ENCODE measurements at regions not wholly inside any gene's neighbourhood (a gene's known extent, or its start where the extent isn't known, plus 50 kb on each side); places are given as distances from the start of the nearest gene placed in this dataset.

GRCh38 chr6:164040994-164041393 lies 626.5 kb downstream of the QKI start:
- Histone ChIP-seq H3K9ac (ENCODE audit: insufficient read depth in 1 of 2, low read depth in 2 of 2, low read length in 2 of 2) (no peak overlapping the region), H3K27me3 (ENCODE audit: control insufficient read depth in 2 of 2, insufficient read depth in 2 of 2, low read length in 2 of 2) (no peaks in the 10 kb centered on the region; a peak in 1 of 5 replicates), H3K36me3 (ENCODE audit: control insufficient read depth, insufficient read depth, low read length) (no peaks in the 10 kb centered on the region), H3K27ac (ENCODE audit: extremely low read depth, low read depth, low read length) (no peak overlapping the region), H4K20me1 (replicated peaks; ENCODE audit: control insufficient read depth, insufficient read depth, low read length) (no peaks in the 10 kb centered on the region), H3K4me3 (no peak overlapping the region), H3K9me1 (ENCODE audit: control insufficient read depth, insufficient read depth, low read length) (no peaks in the 10 kb centered on the region), H3K79me2 (ENCODE audit: control insufficient read depth, insufficient read depth, low read length) (no peaks in the 10 kb centered on the region), H3K4me1 (replicated peaks in 1 of 2; ENCODE audit: control insufficient read depth in 2 of 2, insufficient read depth in 2 of 2, low read length in 2 of 2) (peaks cover 3 to 6% of the 10 kb centered on the region in 2 experiments; a peak in 3 of 5 replicates), H3K9me3 (replicated peaks; ENCODE audit: control insufficient read depth, insufficient read depth, low read depth, low read length) (no peaks in the 10 kb centered on the region), H2AFZ (ENCODE audit: low read depth, low read length) (no peak overlapping the region), H3K4me2 (ENCODE audit: insufficient read depth, low read length) (no peak overlapping the region)
- DNase-seq (ENCODE audit: extremely low read depth in 1 of 4, low spot score in 3 of 4) (no peak), FAIRE-seq (no peak), ATAC-seq (no peak)
- in situ Hi-C loops (cut with MboI) = no loop called here
- ChIA-PET POLR2A (no interaction called here), CTCF (ENCODE audit: low intra/inter-chr PET ratio) (no interaction called here)
- intact Hi-C loops (cut with micrococcal nuclease) = no loop called here
- WGBS (ENCODE audit: insufficient coverage, low coverage, missing lambda C conversion rate) = 3% methylated on average over 2 of the region's 2 CpGs
- TF ChIP-seq ZBTB43 (CRISPR knock-in tag; IDR thresholded peaks at IDR 0.05) (no peak), SIX5 (IDR thresholded peaks at IDR 0.05; ENCODE audit: borderline replicate concordance in 1 of 2, insufficient read depth in 1 of 2, low read depth in 1 of 2, low read length in 2 of 2) (no peak), GTF2E2 (tag; IDR thresholded peaks at IDR 0.05) (no peak), KLF10 (CRISPR knock-in tag; IDR thresholded peaks at IDR 0.05) (no peak), TCF15 (CRISPR knock-in tag; IDR thresholded peaks at IDR 0.05) (no peak), NCOA6 (IDR thresholded peaks at IDR 0.05) (no peak), EP400 (IDR thresholded peaks at IDR 0.05) (no peak), BRD9 (IDR thresholded peaks at IDR 0.05; ENCODE audit: low read depth, partially characterized antibody) (no peak), ETV5 (CRISPR knock-in tag; IDR thresholded peaks at IDR 0.05; ENCODE audit: low read depth) (no peak), MYNN (IDR thresholded peaks at IDR 0.05) (no peak), MYNN (CRISPR knock-in tag; IDR thresholded peaks at IDR 0.05) (no peak), E2F4 (CRISPR knock-in tag; IDR thresholded peaks at IDR 0.05; ENCODE audit: low read depth) (no peak), ZNF354B (CRISPR knock-in tag; IDR thresholded peaks at IDR 0.05) (no peak)
- BruUV-seq (replicated peaks) = no TSS peak

Data from K562 (cell line).